ENCODE measurements at regions not wholly inside any gene's neighbourhood (a gene's known extent, or its start where the extent isn't known, plus 50 kb on each side); places are given as distances from the start of the nearest gene placed in this dataset.

- H3K79me1 ChIP-seq (ENCODE audit: insufficient read depth, low read depth, low read length, poor library complexity, severe bottlenecking) = no peaks in the 10 kb centered on the region
- H3K14ac ChIP-seq (ENCODE audit: insufficient read depth, low read length) = no peak overlapping the region
- H3K27me3 ChIP-seq (ENCODE audit: insufficient read depth, low read length) = no peaks in the 10 kb centered on the region
- no peak overlapping the region for H3T11ph ChIP-seq (ENCODE audit: low read length)
- H2BK12ac ChIP-seq (ENCODE audit: insufficient read length, low read depth, low read length) = no peak overlapping the region
- DNase-seq = no peak
- H4K91ac ChIP-seq (ENCODE audit: insufficient read length, low read depth, low read length) = no peak overlapping the region
- no peaks in the 10 kb centered on the region for H3K4me1 ChIP-seq (ENCODE audit: insufficient read depth, low read length)
- no peak overlapping the region for H2BK15ac ChIP-seq (ENCODE audit: low read depth, low read length)
- no peaks in the 10 kb centered on the region for H3K36me3 Mint-ChIP-seq (ENCODE audit: insufficient read depth in 1 of 3, low read depth in 3 of 3)
- H3K9me3 ChIP-seq (ENCODE audit: control insufficient read depth, low read depth, low read length) = no peaks in the 10 kb centered on the region
- no peak overlapping the region for H3K27ac ChIP-seq (ENCODE audit: insufficient read length, low read depth, low read length)
- H2BK120ac ChIP-seq (ENCODE audit: low read depth, low read length, poor library complexity, severe bottlenecking) = no peak overlapping the region
- H2AK5ac ChIP-seq (ENCODE audit: insufficient read length, low read length) = no peak overlapping the region
- WGBS (ENCODE audit: extremely low coverage, insufficient read length, low lambda C conversion rate) = no CpG with 5 or more reads among the region's 9 CpGs
- peaks cover 0 to 1% of the 10 kb centered on the region in 2 experiments; a peak in 1 of 5 replicates for H3K9me3 Mint-ChIP-seq
- no peak overlapping the region for H4K5ac ChIP-seq (ENCODE audit: insufficient read length, low read depth, low read length)
- H3K9ac ChIP-seq (ENCODE audit: extremely low read depth, insufficient read length, low read length) = no peak overlapping the region
- no peak overlapping the region for H3K23ac ChIP-seq (ENCODE audit: insufficient read length, low read depth, low read length)
- H3K27me3 Mint-ChIP-seq (ENCODE audit: low read depth) = no peaks in the 10 kb centered on the region
- no peak overlapping the region for H4K8ac ChIP-seq (replicated peaks; ENCODE audit: insufficient read length, low read depth, low read length)
- TF ChIP-seq, protein P1, sequence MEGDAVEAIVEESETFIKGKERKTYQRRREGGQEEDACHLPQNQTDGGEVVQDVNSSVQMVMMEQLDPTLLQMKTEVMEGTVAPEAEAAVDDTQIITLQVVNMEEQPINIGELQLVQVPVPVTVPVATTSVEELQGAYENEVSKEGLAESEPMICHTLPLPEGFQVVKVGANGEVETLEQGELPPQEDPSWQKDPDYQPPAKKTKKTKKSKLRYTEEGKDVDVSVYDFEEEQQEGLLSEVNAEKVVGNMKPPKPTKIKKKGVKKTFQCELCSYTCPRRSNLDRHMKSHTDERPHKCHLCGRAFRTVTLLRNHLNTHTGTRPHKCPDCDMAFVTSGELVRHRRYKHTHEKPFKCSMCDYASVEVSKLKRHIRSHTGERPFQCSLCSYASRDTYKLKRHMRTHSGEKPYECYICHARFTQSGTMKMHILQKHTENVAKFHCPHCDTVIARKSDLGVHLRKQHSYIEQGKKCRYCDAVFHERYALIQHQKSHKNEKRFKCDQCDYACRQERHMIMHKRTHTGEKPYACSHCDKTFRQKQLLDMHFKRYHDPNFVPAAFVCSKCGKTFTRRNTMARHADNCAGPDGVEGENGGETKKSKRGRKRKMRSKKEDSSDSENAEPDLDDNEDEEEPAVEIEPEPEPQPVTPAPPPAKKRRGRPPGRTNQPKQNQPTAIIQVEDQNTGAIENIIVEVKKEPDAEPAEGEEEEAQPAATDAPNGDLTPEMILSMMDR (conservative IDR thresholded peaks at IDR 0.05) = no peak
- no peak overlapping the region for H3K4me3 Mint-ChIP-seq
- no peak overlapping the region for H3K4ac ChIP-seq (ENCODE audit: low read depth, low read length)
- no peak overlapping the region for H3K56ac ChIP-seq (ENCODE audit: insufficient read length, low read depth, low read length)
- 0 out of 7 replicates have a peak overlapping the region, but pooled peaks of 1 of the 3 experiments have one; percentile 1 for H3K27ac Mint-ChIP-seq
- H3K4me2 ChIP-seq (ENCODE audit: insufficient read depth, insufficient read length, low read length) = no peak overlapping the region
- H4K20me1 ChIP-seq (ENCODE audit: control insufficient read depth, insufficient read depth, insufficient read length) = no peaks in the 10 kb centered on the region
- H2BK5ac ChIP-seq (ENCODE audit: insufficient read length, low read length) = no peak overlapping the region
- H3K4me1 Mint-ChIP-seq = peaks cover 3 to 4% of the 10 kb centered on the region in 2 experiments; a peak in 3 of 4 replicates
- no peaks in the 10 kb centered on the region for H3K23me2 ChIP-seq (ENCODE audit: insufficient read length, low read depth, low read length, poor library complexity, severe bottlenecking)
- no peaks in the 10 kb centered on the region for H3K79me2 ChIP-seq (ENCODE audit: insufficient read depth, low read length)
- peak overlapping the region; percentile 48 for H2AFZ ChIP-seq (ENCODE audit: low read length)
- no peak overlapping the region for H3K18ac ChIP-seq (ENCODE audit: insufficient read length, low read depth, low read length)
- no peak overlapping the region for H2BK20ac ChIP-seq (ENCODE audit: low read depth, low read length, poor library complexity, severe bottlenecking)
Measured at GRCh38 chr6:12586721-12587480, 129.7 kb upstream of the PHACTR1 start.

Data from H9 (cell line).